Endodermal cell (in vitro differentiated cells): ENCODE measurements at regions not wholly inside any gene's neighbourhood (a gene's known extent, or its start where the extent isn't known, plus 50 kb on each side); places are given as distances from the start of the nearest gene placed in this dataset.

Experiments used
- DNase-seq: peaks from one replicate; pipeline ENCODE4 v3.0.0-alpha.2; 2017
- H3K27ac ChIP-seq: 2 replicates; pipeline ENCODE4 v1.5.1; 2013; ENCODE audit warnings: mild to moderate bottlenecking, low read depth, low read length, moderate library complexity
- H3K27me3 ChIP-seq: 2 replicates; pipeline ENCODE4 v1.6.1; 2013; ENCODE audit warnings: mild to moderate bottlenecking, low read length, moderate library complexity; ENCODE audit not compliant: insufficient read depth, control insufficient read depth, poor library complexity, severe bottlenecking
- H3K36me3 ChIP-seq: 2 replicates; pipeline ENCODE4 v1.7.0; 2013; ENCODE audit warnings: mild to moderate bottlenecking, low read length, moderate library complexity; ENCODE audit not compliant: control insufficient read depth, insufficient read depth
- H3K4me1 ChIP-seq: one replicate; pipeline ENCODE4 v1.7.0; 2013; ENCODE audit warnings: low read length; ENCODE audit not compliant: control insufficient read depth, insufficient read depth
- H3K4me3 ChIP-seq: 2 replicates; pipeline ENCODE4 v1.5.1; 2013; ENCODE audit warnings: mild to moderate bottlenecking, low read length, moderate library complexity
- H3K9ac ChIP-seq: 2 replicates; pipeline ENCODE4 v1.6.1; 2013; ENCODE audit warnings: mild to moderate bottlenecking, low read length, moderate library complexity; ENCODE audit not compliant: poor library complexity, severe bottlenecking; ENCODE audit errors: extremely low read depth
- H3K9me3 ChIP-seq: 2 replicates; pipeline ENCODE4 v1.6.1; 2013; ENCODE audit warnings: mild to moderate bottlenecking, low read length, moderate library complexity; ENCODE audit not compliant: control insufficient read depth
- H3K27ac Mint-ChIP-seq: 2 replicates; pipeline ENCODE4 v1.8.0; 2020; ENCODE audit warnings: mixed read lengths
- H3K27me3 Mint-ChIP-seq: 2 replicates; pipeline ENCODE4 v1.8.0; 2021; ENCODE audit warnings: mild to moderate bottlenecking, mixed read lengths; ENCODE audit not compliant: insufficient read depth
- H3K36me3 Mint-ChIP-seq: 2 replicates; pipeline ENCODE4 v1.8.0; 2020; ENCODE audit warnings: low read depth, mixed read lengths
- H3K4me1 Mint-ChIP-seq: 2 replicates; pipeline ENCODE4 v1.8.0; 2020; ENCODE audit warnings: mixed read lengths
- H3K4me3 Mint-ChIP-seq: 2 replicates; pipeline ENCODE4 v1.8.0; 2020; ENCODE audit warnings: mild to moderate bottlenecking, moderate library complexity, mixed read lengths
- H3K9me3 Mint-ChIP-seq: 2 replicates; pipeline ENCODE4 v1.8.0; 2020; ENCODE audit warnings: mild to moderate bottlenecking, mixed read lengths
- WGBS, 2 experiments: methylation state at CpG; one replicate each; pipeline versions ENCODE4 v1.1.5 to v1.1.7; 2013; ENCODE audit warnings: missing lambda C conversion rate in 2 of 2, mixed read lengths in 1 of 2; ENCODE audit not compliant: insufficient coverage in 1 of 2, insufficient read length in 1 of 2; 5-methylcytosine and 5-hydroxymethylcytosine counted together
- TF ChIP-seq, protein P1 (sequence below): fragments of 200-600 bp; sonication (generic); conservative IDR thresholded peaks from 2 replicates; pipeline ENCODE4 v1.5.0; 2021; ENCODE audit warnings: antibody characterized with exemption, mild to moderate bottlenecking

- no peak overlapping the region for H3K4me3 Mint-ChIP-seq
Observed at GRCh38 chr10:28922861-28923260, 245.5 kb downstream of the BAMBI start.

GRCh38 chr10:28924717-28925116 lies 247.4 kb downstream of the BAMBI start:
- Mint-ChIP-seq H3K4me1 (peaks cover 9% of the 10 kb centered on the region), H3K27me3 (peaks cover 36% of the 10 kb centered on the region), H3K36me3 (no peaks in the 10 kb centered on the region), H3K27ac (peak overlapping the region; percentile 15), H3K9me3 (peaks cover under 1% of the 10 kb centered on the region), H3K4me3 (peak overlapping the region; percentile 54)
- Histone ChIP-seq H3K27me3 (no peaks in the 10 kb centered on the region), H3K27ac (no peak overlapping the region), H3K9me3 (no peaks in the 10 kb centered on the region), H3K9ac (no peak overlapping the region), H3K36me3 (no peaks in the 10 kb centered on the region), H3K4me1 (no peaks in the 10 kb centered on the region), H3K4me3 (no peak overlapping the region)
- TF ChIP-seq, protein P1, sequence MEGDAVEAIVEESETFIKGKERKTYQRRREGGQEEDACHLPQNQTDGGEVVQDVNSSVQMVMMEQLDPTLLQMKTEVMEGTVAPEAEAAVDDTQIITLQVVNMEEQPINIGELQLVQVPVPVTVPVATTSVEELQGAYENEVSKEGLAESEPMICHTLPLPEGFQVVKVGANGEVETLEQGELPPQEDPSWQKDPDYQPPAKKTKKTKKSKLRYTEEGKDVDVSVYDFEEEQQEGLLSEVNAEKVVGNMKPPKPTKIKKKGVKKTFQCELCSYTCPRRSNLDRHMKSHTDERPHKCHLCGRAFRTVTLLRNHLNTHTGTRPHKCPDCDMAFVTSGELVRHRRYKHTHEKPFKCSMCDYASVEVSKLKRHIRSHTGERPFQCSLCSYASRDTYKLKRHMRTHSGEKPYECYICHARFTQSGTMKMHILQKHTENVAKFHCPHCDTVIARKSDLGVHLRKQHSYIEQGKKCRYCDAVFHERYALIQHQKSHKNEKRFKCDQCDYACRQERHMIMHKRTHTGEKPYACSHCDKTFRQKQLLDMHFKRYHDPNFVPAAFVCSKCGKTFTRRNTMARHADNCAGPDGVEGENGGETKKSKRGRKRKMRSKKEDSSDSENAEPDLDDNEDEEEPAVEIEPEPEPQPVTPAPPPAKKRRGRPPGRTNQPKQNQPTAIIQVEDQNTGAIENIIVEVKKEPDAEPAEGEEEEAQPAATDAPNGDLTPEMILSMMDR: no peak
- 84 to 93% methylated on average over 7 to 10 of the region's 10 CpGs for WGBS, 2 experiments
- no peak for DNase-seq

More at GRCh38 chr10:28922861-28923260, 245.5 kb downstream of the BAMBI start:
- 94 to 100% methylated on average over 2 of the region's 2 CpGs for WGBS, 2 experiments
- Histone ChIP-seq H3K27me3 (no peaks in the 10 kb centered on the region), H3K36me3 (no peaks in the 10 kb centered on the region), H3K4me1 (no peaks in the 10 kb centered on the region), H3K9me3 (no peaks in the 10 kb centered on the region), H3K27ac (no peak overlapping the region), H3K9ac (no peak overlapping the region), H3K4me3 (no peak overlapping the region)
- H3K27ac Mint-ChIP-seq: no peak overlapping the region
- H3K9me3 Mint-ChIP-seq: no peaks in the 10 kb centered on the region
- no peaks in the 10 kb centered on the region for H3K36me3 Mint-ChIP-seq
- TF ChIP-seq, protein P1: no peak
- peaks cover 36% of the 10 kb centered on the region for H3K27me3 Mint-ChIP-seq
- DNase-seq: no peak
- H3K4me1 Mint-ChIP-seq: peaks cover 7% of the 10 kb centered on the region

- no peak overlapping the region for H3K4me3 ChIP-seq
- no peaks in the 10 kb centered on the region for H3K4me1 ChIP-seq
- DNase-seq: peak; percentile 61
- no peaks in the 10 kb centered on the region for H3K27me3 ChIP-seq
- peaks cover 4% of the 10 kb centered on the region for H3K9me3 Mint-ChIP-seq
- 72 to 90% methylated on average over 26 to 32 of the region's 32 CpGs for WGBS, 2 experiments
- TF ChIP-seq, protein P1: no peak
- peaks cover 36% of the 10 kb centered on the region for H3K27me3 Mint-ChIP-seq
- H3K9ac ChIP-seq: no peak overlapping the region
- peak overlapping the region; percentile 15 for H3K27ac Mint-ChIP-seq
- H3K9me3 ChIP-seq: no peaks in the 10 kb centered on the region
- peaks cover 9% of the 10 kb centered on the region for H3K4me1 Mint-ChIP-seq
- peak overlapping the region; percentile 54 for H3K4me3 Mint-ChIP-seq
- H3K36me3 Mint-ChIP-seq: no peaks in the 10 kb centered on the region
- no peak overlapping the region for H3K27ac ChIP-seq
- H3K36me3 ChIP-seq: no peaks in the 10 kb centered on the region
Observed at GRCh38 chr10:28925121-28925663, 247.9 kb downstream of the BAMBI start.
